ENCODE measurements at regions not wholly inside any gene's neighbourhood (a gene's known extent, or its start where the extent isn't known, plus 50 kb on each side); places are given as distances from the start of the nearest gene placed in this dataset.

GRCh38 chr18:10164271-10165071 is 250.7 kb downstream of the VAPA start:
- no peaks in the 10 kb centered on the region for H3K27me3 ChIP-seq
- peaks cover 6% of the 10 kb centered on the region for H3K4me1 ChIP-seq (ENCODE audit: insufficient read depth)
- H3K4me2 ChIP-seq, result no peak overlapping the region
- TF ChIP-seq EZH2phosphoT487 (IDR thresholded peaks at IDR 0.05; ENCODE audit: low read depth, severe bottlenecking, unreplicated experiment) (no peak), CTCF (IDR thresholded peaks at IDR 0.05; ENCODE audit: poor library complexity) (no peak), EZH2 (IDR thresholded peaks at IDR 0.05; ENCODE audit: borderline replicate concordance) (no peak)
- H3K9me2 ChIP-seq (replicated peaks; ENCODE audit: insufficient read depth), result no peaks in the 10 kb centered on the region
- no peaks in the 10 kb centered on the region for H4K20me1 ChIP-seq (ENCODE audit: insufficient read depth, poor library complexity, severe bottlenecking)
- WGBS (ENCODE audit: low lambda C conversion rate, missing lambda C conversion rate), result 91% methylated on average over 17 of the region's 17 CpGs
- H3K9me3 ChIP-seq (ENCODE audit: low read depth), result no peaks in the 10 kb centered on the region
- H3K27ac ChIP-seq, result no peak overlapping the region
- H3K36me3 ChIP-seq (replicated peaks; ENCODE audit: insufficient read depth, low read depth), result no peaks in the 10 kb centered on the region
- DNase-seq (ENCODE audit: low spot score), result no peak
- H2AFZ ChIP-seq, result no peak overlapping the region
- no peak overlapping the region for H3K4me3 ChIP-seq
- no peaks in the 10 kb centered on the region for H3K79me2 ChIP-seq

- Histone ChIP-seq H3K9me3 (ENCODE audit: low read depth) (no peaks in the 10 kb centered on the region), H3K4me3 (no peak overlapping the region), H3K27ac (no peak overlapping the region), H2AFZ (no peak overlapping the region), H3K79me2 (no peaks in the 10 kb centered on the region), H3K4me2 (no peak overlapping the region), H3K27me3 (no peaks in the 10 kb centered on the region), H3K9me2 (replicated peaks; ENCODE audit: insufficient read depth) (no peaks in the 10 kb centered on the region), H3K4me1 (ENCODE audit: insufficient read depth) (peaks cover 16% of the 10 kb centered on the region), H4K20me1 (ENCODE audit: insufficient read depth, poor library complexity, severe bottlenecking) (no peaks in the 10 kb centered on the region), H3K36me3 (replicated peaks; ENCODE audit: insufficient read depth, low read depth) (no peaks in the 10 kb centered on the region)
- TF ChIP-seq CTCF (IDR thresholded peaks at IDR 0.05; ENCODE audit: poor library complexity), result no peak
- TF ChIP-seq EZH2 (IDR thresholded peaks at IDR 0.05; ENCODE audit: borderline replicate concordance), result no peak
- no peak for TF ChIP-seq EZH2phosphoT487 (IDR thresholded peaks at IDR 0.05; ENCODE audit: low read depth, severe bottlenecking, unreplicated experiment)
- no peak for DNase-seq (ENCODE audit: low spot score)
- 94% methylated on average over 21 of the region's 22 CpGs for WGBS (ENCODE audit: low lambda C conversion rate, missing lambda C conversion rate)
These were observed 252.5 kb downstream of the VAPA start for GRCh38 chr18:10166164-10166807.

DNA sequence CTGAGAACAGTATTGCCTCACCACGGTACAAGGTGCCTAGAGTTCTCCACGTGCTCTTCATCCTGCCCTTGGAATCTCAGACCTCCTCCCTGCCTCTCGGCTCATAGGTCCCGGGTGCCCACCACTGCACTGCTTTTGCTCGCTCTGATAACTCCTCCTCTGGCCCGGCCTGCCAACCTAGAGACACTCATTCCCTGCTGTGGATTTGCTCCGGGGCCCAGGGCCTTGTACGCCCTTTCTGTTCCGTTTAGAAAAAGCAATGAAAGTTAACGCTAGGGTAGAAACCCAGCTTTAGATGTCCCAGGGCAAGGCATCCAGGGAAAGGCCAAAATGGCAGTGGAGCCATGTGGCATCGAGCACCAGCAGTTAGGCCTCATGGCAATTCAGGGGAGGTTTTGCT is 253.9 kb downstream of the VAPA start:
- Histone ChIP-seq H3K36me3 (replicated peaks; ENCODE audit: insufficient read depth, low read depth) (no peaks in the 10 kb centered on the region), H3K4me3 (no peak overlapping the region), H4K20me1 (ENCODE audit: insufficient read depth, poor library complexity, severe bottlenecking) (no peaks in the 10 kb centered on the region), H3K27me3 (no peaks in the 10 kb centered on the region), H2AFZ (no peak overlapping the region), H3K9me2 (replicated peaks; ENCODE audit: insufficient read depth) (no peaks in the 10 kb centered on the region), H3K4me1 (ENCODE audit: insufficient read depth) (peaks cover 16% of the 10 kb centered on the region), H3K4me2 (no peak overlapping the region), H3K9me3 (ENCODE audit: low read depth) (no peaks in the 10 kb centered on the region), H3K27ac (no peak overlapping the region), H3K79me2 (no peaks in the 10 kb centered on the region)
- WGBS (ENCODE audit: low lambda C conversion rate, missing lambda C conversion rate), result 92% methylated on average over 11 of the region's 11 CpGs
- DNase-seq (ENCODE audit: low spot score), result no peak
- TF ChIP-seq EZH2phosphoT487 (IDR thresholded peaks at IDR 0.05; ENCODE audit: low read depth, severe bottlenecking, unreplicated experiment), result no peak
- no peak for TF ChIP-seq EZH2 (IDR thresholded peaks at IDR 0.05; ENCODE audit: borderline replicate concordance)

DNA sequence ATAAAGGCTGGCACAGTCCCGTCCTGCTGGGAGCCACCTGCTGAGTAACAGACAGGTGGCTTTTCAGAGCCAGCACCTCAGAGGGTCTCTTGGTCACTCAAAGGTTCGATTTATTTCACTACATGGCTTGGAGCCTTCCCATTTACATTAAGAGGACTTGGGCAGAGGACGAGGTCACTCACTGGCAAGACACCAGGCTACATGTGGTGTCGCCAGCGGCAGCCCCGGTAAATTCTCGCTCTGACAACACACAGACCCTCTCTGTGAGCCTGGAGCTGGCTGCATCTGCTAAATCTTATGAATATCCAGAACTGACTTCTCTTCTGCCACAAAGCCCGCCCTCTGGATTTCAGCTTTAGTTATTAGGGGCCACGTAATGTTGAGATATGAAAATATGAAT is 254.7 kb downstream of the VAPA start:
- Histone ChIP-seq H2AFZ (no peak overlapping the region), H3K27ac (no peak overlapping the region), H3K9me2 (replicated peaks; ENCODE audit: insufficient read depth) (no peaks in the 10 kb centered on the region), H3K4me1 (ENCODE audit: insufficient read depth) (peaks cover 16% of the 10 kb centered on the region), H3K27me3 (no peaks in the 10 kb centered on the region), H3K9me3 (ENCODE audit: low read depth) (no peaks in the 10 kb centered on the region), H3K36me3 (replicated peaks; ENCODE audit: insufficient read depth, low read depth) (no peaks in the 10 kb centered on the region), H3K4me3 (no peak overlapping the region), H4K20me1 (ENCODE audit: insufficient read depth, poor library complexity, severe bottlenecking) (no peaks in the 10 kb centered on the region), H3K79me2 (no peaks in the 10 kb centered on the region), H3K4me2 (no peak overlapping the region)
- no peak for TF ChIP-seq CTCF (IDR thresholded peaks at IDR 0.05; ENCODE audit: poor library complexity)
- TF ChIP-seq EZH2phosphoT487 (IDR thresholded peaks at IDR 0.05; ENCODE audit: low read depth, severe bottlenecking, unreplicated experiment), result no peak
- no peak for TF ChIP-seq EZH2 (IDR thresholded peaks at IDR 0.05; ENCODE audit: borderline replicate concordance)
- no peak for DNase-seq (ENCODE audit: low spot score)
- 87% methylated on average over 9 of the region's 9 CpGs for WGBS (ENCODE audit: low lambda C conversion rate, missing lambda C conversion rate)

Measured in hepatocyte (in vitro differentiated cells).